ENCODE measurements at regions not wholly inside any gene's neighbourhood (a gene's known extent, or its start where the extent isn't known, plus 50 kb on each side); places are given as distances from the start of the nearest gene placed in this dataset.
"Not testable (repeated sequence)": the region's sequence is repeated elsewhere in the genome, so short reads cannot be mapped to it uniquely, and the experiment has no call there.

- DNase-seq: no peak
These were observed 404.3 kb downstream of the JRKL start for GRCh38 chr11:96794152-96794551.

GRCh38 chr11:96798445-96798844 is 408.6 kb downstream of the JRKL start:
- no peak for DNase-seq

GRCh38 chr11:96815236-96815635 is 425.4 kb downstream of the JRKL start:
- DNase-seq: no peak

DNA sequence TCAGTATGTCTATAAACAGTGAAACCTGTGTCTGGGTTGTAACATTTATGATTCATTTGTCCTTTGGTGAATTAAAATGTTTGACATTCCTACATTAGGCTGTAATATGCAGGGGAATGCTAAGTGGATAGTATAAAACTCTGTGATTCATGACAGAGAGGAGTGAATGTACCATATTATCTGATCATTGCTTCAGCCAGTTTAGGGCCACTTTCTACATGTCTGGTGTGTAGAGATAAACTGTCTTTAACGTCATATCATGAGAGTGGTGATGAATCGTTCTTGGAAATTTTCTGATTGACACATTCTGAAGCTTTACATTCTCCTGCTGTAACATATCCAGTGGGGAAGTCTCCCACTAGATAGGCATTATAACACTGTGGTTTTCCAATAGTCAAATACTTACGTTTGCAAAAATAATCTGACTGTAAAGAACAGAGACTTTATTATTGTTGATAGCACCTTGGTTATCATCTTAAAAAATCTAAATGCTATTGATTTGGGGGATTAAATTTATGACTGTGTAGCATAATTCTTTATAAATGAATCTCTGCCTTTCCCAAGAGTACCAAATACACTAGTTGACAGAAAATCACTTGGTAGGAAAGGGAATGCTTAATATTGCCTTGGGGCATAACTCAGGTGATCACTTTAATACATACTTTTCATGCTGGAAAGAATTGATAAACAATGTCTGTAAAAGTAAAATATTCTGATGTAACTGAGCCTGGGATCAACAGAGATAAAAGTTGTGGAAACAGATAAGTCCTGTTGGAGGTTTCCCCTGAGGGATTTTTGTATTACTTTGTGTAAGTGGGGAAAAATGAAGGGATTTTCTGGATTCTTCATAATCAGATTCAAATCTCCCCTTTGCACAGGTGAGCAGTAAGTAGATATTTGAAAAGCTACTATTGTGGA is 427.9 kb downstream of the JRKL start:
- no peak for DNase-seq

DNA sequence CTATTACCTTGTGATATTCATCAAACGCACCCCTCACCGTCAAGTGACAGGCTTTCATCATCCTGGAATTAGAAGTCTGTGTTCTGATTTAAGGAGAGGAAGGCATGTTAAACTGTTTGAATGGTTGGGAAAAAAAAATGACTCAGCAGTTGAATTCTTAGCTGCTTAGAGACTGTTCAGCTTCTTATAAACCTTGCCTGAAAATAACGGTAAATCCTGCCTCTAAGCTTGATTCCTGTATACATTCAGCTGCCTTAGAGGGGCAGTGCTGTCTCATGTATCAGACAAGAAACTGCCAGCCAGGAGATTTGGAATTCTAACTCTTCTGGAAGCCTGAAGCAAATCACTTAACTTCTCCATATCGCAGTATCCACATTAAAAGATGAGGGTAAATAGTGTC is 437.4 kb downstream of the JRKL start:
- no peak for DNase-seq

GRCh38 chr11:96841792-96842191 is 452.0 kb downstream of the JRKL start:
- DNase-seq: no peak

- DNase-seq: no peak
These were observed 452.9 kb downstream of the JRKL start for GRCh38 chr11:96842731-96843130.

GRCh38 chr11:96854425-96854824 is 464.6 kb downstream of the JRKL start:
- DNase-seq: no peak

- DNase-seq: not testable (repeated sequence)
These were observed 471.9 kb downstream of the JRKL start for GRCh38 chr11:96861722-96862121.

GRCh38 chr11:96863520-96863919 is 473.7 kb downstream of the JRKL start:
- no peak for DNase-seq

DNA sequence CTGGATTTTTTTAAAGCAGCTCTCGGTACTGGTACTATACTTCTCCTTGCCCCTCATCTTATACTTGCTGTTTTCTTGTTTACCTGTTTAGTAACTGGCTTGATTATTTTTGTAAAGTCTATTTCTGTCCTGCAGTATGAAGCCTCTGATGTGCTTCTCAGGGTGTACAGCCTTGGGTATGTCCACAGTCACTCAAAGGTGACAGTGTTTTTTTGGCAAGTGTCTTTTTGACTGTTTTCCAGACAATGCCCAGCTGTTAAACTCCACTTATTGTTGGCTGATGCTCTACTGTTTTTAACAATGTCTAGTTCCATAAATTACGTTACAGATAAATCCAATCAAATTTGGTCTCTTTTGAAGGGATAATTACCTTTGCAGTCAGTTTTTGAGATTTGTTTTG is 475.2 kb downstream of the JRKL start:
- no peak for DNase-seq

DNA sequence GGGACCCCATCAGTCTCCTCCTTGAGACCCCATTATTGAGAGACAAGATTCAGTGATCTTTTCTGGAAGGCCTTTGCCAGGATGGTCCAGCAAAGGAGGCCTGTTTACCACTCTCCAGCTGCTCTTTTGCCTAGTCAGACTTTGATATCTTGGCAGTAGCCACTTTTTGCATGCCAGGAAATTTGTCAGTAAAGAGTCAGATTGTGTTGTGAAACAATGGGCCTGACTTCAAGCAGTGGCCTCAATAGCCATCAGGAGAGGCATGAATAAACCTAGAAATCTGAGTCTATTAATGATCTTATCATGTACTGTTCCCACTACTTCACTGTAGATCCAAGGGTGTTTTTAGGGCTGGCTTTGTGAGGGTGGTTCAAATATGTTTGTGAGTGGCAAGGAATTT is 479.4 kb downstream of the JRKL start:
- DNase-seq: no peak

- DNase-seq: no peak
These were observed 485.9 kb downstream of the JRKL start for GRCh38 chr11:96875712-96876111.

- DNase-seq: no peak
These were observed 488.7 kb downstream of the JRKL start for GRCh38 chr11:96878299-96879051.

GRCh38 chr11:96882622-96883021 is 492.8 kb downstream of the JRKL start:
- not testable (repeated sequence) for DNase-seq

DNA sequence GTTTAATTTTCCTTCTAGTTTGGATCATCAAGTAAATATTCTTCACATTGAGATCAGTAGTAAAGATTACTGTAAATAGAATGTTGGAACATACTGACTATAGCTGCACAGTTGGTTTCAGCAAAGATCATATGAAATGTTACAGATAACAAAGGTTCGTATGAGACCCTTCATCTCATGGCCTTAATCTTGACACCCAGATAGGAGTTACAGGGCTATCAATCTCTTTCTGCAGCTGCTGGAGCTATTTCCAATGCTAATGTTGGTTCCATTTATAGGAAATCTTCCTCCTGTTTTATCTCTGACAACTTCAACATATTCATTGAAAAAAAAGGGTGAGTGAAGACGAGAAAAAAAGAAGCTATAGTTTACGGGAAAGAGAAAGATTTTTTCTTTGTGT is 495.6 kb downstream of the JRKL start:
- no peak for DNase-seq

DNA sequence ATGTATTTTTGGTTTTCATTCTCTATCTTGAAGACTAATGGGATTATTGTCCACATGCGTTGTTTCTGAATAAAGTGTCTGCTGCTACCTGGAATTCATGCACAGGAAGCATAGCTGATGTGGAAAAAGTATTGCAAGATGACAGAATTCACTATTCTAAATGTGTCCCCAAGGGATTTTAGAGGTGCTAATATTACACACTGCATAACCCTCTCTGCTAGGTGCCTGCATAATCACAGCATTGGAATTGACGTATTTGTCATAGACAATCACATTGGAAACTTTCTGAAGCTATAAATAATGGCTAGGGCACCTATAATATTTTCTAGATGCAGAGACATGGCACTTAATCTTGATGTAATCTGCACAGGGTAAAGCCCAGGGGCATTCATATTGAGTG is 496.1 kb downstream of the JRKL start:
- DNase-seq: no peak

GRCh38 chr11:96893988-96894387 is 504.2 kb downstream of the JRKL start:
- DNase-seq: no peak

DNA sequence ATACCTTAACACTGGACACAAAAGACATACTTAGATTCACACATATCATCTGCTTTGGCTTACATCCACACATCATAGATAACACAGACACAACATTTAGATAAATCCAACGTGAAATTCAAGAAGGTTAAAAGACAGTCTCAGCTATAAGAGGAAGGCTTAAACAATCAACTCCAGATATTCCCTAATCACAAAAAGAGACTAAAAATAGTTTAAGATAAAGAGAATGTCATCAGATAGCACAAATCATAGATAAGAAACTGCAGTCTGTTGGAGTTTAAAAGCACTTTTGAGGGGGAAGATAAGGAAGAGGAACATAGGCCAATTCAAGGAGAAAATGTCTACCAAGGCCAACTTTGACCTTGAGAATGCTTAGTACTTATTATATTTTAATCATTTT is 504.8 kb downstream of the JRKL start:
- no peak for DNase-seq

GRCh38 chr11:96899971-96900370 is 510.2 kb downstream of the JRKL start:
- DNase-seq: no peak

- no peak for DNase-seq
These were observed 515.3 kb downstream of the JRKL start for GRCh38 chr11:96905143-96905542.

GRCh38 chr11:96905663-96906062 is 515.9 kb downstream of the JRKL start:
- DNase-seq: no peak

GRCh38 chr11:96906476-96906875 is 516.7 kb downstream of the JRKL start:
- DNase-seq: no peak

DNA sequence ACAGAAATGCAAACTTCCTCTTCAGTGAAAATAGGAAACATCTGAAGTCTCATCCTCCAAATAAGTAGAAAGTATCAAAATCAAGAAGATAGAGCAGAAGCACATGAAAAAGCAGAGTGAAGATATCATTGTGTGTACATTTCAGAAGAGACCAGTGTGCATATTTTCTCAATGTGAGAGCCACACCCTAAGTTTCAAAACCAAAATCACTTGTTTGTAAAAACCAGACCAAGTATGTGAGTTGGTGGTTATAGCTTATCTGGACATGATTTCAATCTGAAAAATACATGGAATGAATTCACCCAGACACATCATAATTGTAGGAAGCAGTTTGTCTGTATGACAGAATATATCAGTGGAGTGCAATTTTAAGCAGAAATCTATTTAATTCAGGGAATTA is 536.0 kb downstream of the JRKL start:
- DNase-seq: no peak

All from activated gamma-delta T cell (primary cell).